ENCODE measurements at regions not wholly inside any gene's neighbourhood (a gene's known extent, or its start where the extent isn't known, plus 50 kb on each side); places are given as distances from the start of the nearest gene placed in this dataset.

- no peak for DNase-seq (ENCODE audit: low read depth in 1 of 2, low spot score in 1 of 2)
- no peak for TF ChIP-seq REST (IDR thresholded peaks at IDR 0.05; ENCODE audit: insufficient replicate concordance, low read depth)
- no peak for TF ChIP-seq POLR2AphosphoS5 (IDR thresholded peaks at IDR 0.05; ENCODE audit: low read depth)
- TF ChIP-seq CTCF (IDR thresholded peaks at IDR 0.05; ENCODE audit: insufficient read depth, low read length), result no peak
- TF ChIP-seq GABPA (IDR thresholded peaks at IDR 0.05; ENCODE audit: low read depth), result no peak
- no peak for TF ChIP-seq SPI1 (IDR thresholded peaks at IDR 0.05; ENCODE audit: borderline replicate concordance, low read depth)
- no peak overlapping the region for H3K4me3 ChIP-seq (replicated peaks; ENCODE audit: insufficient read depth, low read length)
- no peaks in the 10 kb centered on the region for H3K27me3 ChIP-seq (ENCODE audit: insufficient read depth, poor library complexity, severe bottlenecking)
- H3K27ac ChIP-seq (replicated peaks), result no peak overlapping the region
These were observed 161.6 kb upstream of the PIRT start for GRCh38 chr17:10999484-10999883.

- no peak for DNase-seq (ENCODE audit: low read depth in 1 of 2, low spot score in 1 of 2)
- Histone ChIP-seq H3K27ac (replicated peaks) (no peak overlapping the region), H3K27me3 (ENCODE audit: insufficient read depth, poor library complexity, severe bottlenecking) (no peaks in the 10 kb centered on the region), H3K4me3 (replicated peaks; ENCODE audit: insufficient read depth, low read length) (no peak overlapping the region)
- TF ChIP-seq POLR2AphosphoS5 (IDR thresholded peaks at IDR 0.05; ENCODE audit: low read depth) (no peak), SPI1 (IDR thresholded peaks at IDR 0.05; ENCODE audit: borderline replicate concordance, low read depth) (no peak), GABPA (IDR thresholded peaks at IDR 0.05; ENCODE audit: low read depth) (no peak), CTCF (IDR thresholded peaks at IDR 0.05; ENCODE audit: insufficient read depth, low read length) (no peak), REST (IDR thresholded peaks at IDR 0.05; ENCODE audit: insufficient replicate concordance, low read depth) (no peak)
These were observed 155.2 kb upstream of the PIRT start for GRCh38 chr17:10993126-10993525.

GRCh38 chr17:10992106-10992880 lies 154.4 kb upstream of the PIRT start:
- no peak for DNase-seq (ENCODE audit: low read depth in 1 of 2, low spot score in 1 of 2)
- no peak overlapping the region for H3K4me3 ChIP-seq (replicated peaks; ENCODE audit: insufficient read depth, low read length)
- TF ChIP-seq POLR2AphosphoS5 (IDR thresholded peaks at IDR 0.05; ENCODE audit: low read depth) (no peak), SPI1 (IDR thresholded peaks at IDR 0.05; ENCODE audit: borderline replicate concordance, low read depth) (no peak), REST (IDR thresholded peaks at IDR 0.05; ENCODE audit: insufficient replicate concordance, low read depth) (no peak), CTCF (IDR thresholded peaks at IDR 0.05; ENCODE audit: insufficient read depth, low read length) (no peak), GABPA (IDR thresholded peaks at IDR 0.05; ENCODE audit: low read depth) (no peak)
- no peak overlapping the region for H3K27ac ChIP-seq (replicated peaks)
- no peaks in the 10 kb centered on the region for H3K27me3 ChIP-seq (ENCODE audit: insufficient read depth, poor library complexity, severe bottlenecking)

All from HL-60 (cell line).